Esophagus squamous epithelium (tissue), 4 donors: ENCODE measurements at regions not wholly inside any gene's neighbourhood (a gene's known extent, or its start where the extent isn't known, plus 50 kb on each side); places are given as distances from the start of the nearest gene placed in this dataset.

Source experiments
- POLR2A ChIP-seq, 4 donors: fragments of 450-650 bp; IDR thresholded peaks; one replicate each; pipeline ENCODE4 v1.6.1; 2017; ENCODE audit warnings: antibody characterized with exemption in 4 of 4, mild to moderate bottlenecking in 4 of 4, moderate library complexity in 3 of 4
- TF ChIP-seq, protein P1 (sequence below), 6 experiments: fragments of 450-650 bp in 4 of 6; fragments of 200-600 bp in 2 of 6; sonication (generic) in 2 of 6; IDR thresholded peaks; one replicate each; pipeline ENCODE4 v1.5.1; 2016 to 2019; ENCODE audit warnings: antibody characterized with exemption in 6 of 6, mild to moderate bottlenecking in 4 of 6, moderate library complexity in 4 of 6

DNA sequence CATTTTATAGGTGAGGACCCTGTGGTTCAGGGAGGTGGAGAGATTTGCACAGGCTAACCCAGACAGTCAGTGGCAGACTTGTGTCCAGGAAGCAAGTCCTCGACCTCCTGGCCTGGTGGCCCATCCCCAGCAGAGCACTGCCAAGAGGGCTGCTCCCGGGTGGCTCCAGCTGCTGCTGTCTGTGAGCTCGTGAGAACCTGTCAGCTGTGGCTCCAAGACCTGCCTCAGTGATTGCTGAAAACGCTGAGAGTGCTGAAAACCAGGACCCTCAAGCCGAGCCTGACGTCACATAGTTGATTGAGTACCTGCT is 74.2 kb downstream of the RTL9 start:
- TF ChIP-seq, protein P1, sequence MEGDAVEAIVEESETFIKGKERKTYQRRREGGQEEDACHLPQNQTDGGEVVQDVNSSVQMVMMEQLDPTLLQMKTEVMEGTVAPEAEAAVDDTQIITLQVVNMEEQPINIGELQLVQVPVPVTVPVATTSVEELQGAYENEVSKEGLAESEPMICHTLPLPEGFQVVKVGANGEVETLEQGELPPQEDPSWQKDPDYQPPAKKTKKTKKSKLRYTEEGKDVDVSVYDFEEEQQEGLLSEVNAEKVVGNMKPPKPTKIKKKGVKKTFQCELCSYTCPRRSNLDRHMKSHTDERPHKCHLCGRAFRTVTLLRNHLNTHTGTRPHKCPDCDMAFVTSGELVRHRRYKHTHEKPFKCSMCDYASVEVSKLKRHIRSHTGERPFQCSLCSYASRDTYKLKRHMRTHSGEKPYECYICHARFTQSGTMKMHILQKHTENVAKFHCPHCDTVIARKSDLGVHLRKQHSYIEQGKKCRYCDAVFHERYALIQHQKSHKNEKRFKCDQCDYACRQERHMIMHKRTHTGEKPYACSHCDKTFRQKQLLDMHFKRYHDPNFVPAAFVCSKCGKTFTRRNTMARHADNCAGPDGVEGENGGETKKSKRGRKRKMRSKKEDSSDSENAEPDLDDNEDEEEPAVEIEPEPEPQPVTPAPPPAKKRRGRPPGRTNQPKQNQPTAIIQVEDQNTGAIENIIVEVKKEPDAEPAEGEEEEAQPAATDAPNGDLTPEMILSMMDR (IDR thresholded peaks at IDR 0.05), result no peak
- no peak for TF ChIP-seq POLR2A (IDR thresholded peaks at IDR 0.05)
